ENCODE measurements at regions not wholly inside any gene's neighbourhood (a gene's known extent, or its start where the extent isn't known, plus 50 kb on each side); places are given as distances from the start of the nearest gene placed in this dataset.

- no peaks in the 10 kb centered on the region for H3K4me1 ChIP-seq
- H3K4me3 ChIP-seq, result no peak overlapping the region
- DNase-seq, result no peak
- H3K9me3 ChIP-seq, result no peaks in the 10 kb centered on the region
- TF ChIP-seq POLR2AphosphoS5 (IDR thresholded peaks at IDR 0.05), result no peak
- no peak for TF ChIP-seq CTCF (IDR thresholded peaks at IDR 0.05 in 8 of 11, conservative IDR thresholded peaks at IDR 0.05 in 3 of 11)
- TF ChIP-seq POLR2A (IDR thresholded peaks at IDR 0.05), result no peak
- no peak overlapping the region for H3K27ac ChIP-seq
- no peaks in the 10 kb centered on the region for H3K36me3 ChIP-seq
- 82 to 87% (median 85%) methylated on average over 10 of the region's 10 CpGs for WGBS, 5 donors
- peaks cover 0 to 33% (median 0%) of the 10 kb centered on the region in 7 donors for H3K27me3 ChIP-seq (replicated peaks in 1 of 7)
- intact Hi-C loops (cut with DNase I; ENCODE audit: low total_unique reads), result no loop called here
These were observed 92.1 kb upstream of the FGFR2 start for GRCh38 chr10:121690152-121690848.

- no peak overlapping the region for H3K4me3 ChIP-seq
- intact Hi-C loops (cut with DNase I; ENCODE audit: low total_unique reads), result no loop called here
- no peak for TF ChIP-seq POLR2A (IDR thresholded peaks at IDR 0.05)
- no peak for TF ChIP-seq POLR2AphosphoS5 (IDR thresholded peaks at IDR 0.05)
- no peak for TF ChIP-seq CTCF (IDR thresholded peaks at IDR 0.05 in 8 of 11, conservative IDR thresholded peaks at IDR 0.05 in 3 of 11)
- no peaks in the 10 kb centered on the region for H3K9me3 ChIP-seq
- no peak for DNase-seq
- H3K27me3 ChIP-seq (replicated peaks in 1 of 7), result peaks cover 0 to 41% (median 0%) of the 10 kb centered on the region in 7 donors
- WGBS, 5 donors, result 77 to 93% (median 85%) methylated on average over 11 of the region's 11 CpGs
- H3K4me1 ChIP-seq, result no peaks in the 10 kb centered on the region
- H3K36me3 ChIP-seq, result no peaks in the 10 kb centered on the region
- H3K27ac ChIP-seq, result no peak overlapping the region
These were observed 89.0 kb upstream of the FGFR2 start for GRCh38 chr10:121687095-121687813.

- H3K36me3 ChIP-seq, result no peaks in the 10 kb centered on the region
- peaks cover 0 to under 1% (median 0%) of the 10 kb centered on the region in 8 donors for H3K9me3 ChIP-seq
- H3K27me3 ChIP-seq (replicated peaks in 1 of 7), result peaks cover 0 to 39% (median 0%) of the 10 kb centered on the region in 7 donors
- H3K4me3 ChIP-seq, result no peak overlapping the region
- TF ChIP-seq CTCF (IDR thresholded peaks at IDR 0.05 in 8 of 11, conservative IDR thresholded peaks at IDR 0.05 in 3 of 11) (no peak), POLR2A (IDR thresholded peaks at IDR 0.05) (no peak), POLR2AphosphoS5 (IDR thresholded peaks at IDR 0.05) (no peak)
- H3K27ac ChIP-seq, result no peak overlapping the region
- no peaks in the 10 kb centered on the region for H3K4me1 ChIP-seq
- intact Hi-C loops (cut with DNase I; ENCODE audit: low total_unique reads), result no loop called here
- WGBS, 5 donors, result 74 to 91% (median 83%) methylated on average over 8 of the region's 8 CpGs
- DNase-seq, result no peak
These were observed 86.0 kb upstream of the FGFR2 start for GRCh38 chr10:121684276-121684675.

GRCh38 chr10:121683816-121684215 is 85.6 kb upstream of the FGFR2 start:
- TF ChIP-seq POLR2A (IDR thresholded peaks at IDR 0.05), result no peak
- no peak for TF ChIP-seq CTCF (IDR thresholded peaks at IDR 0.05 in 8 of 11, conservative IDR thresholded peaks at IDR 0.05 in 3 of 11)
- TF ChIP-seq POLR2AphosphoS5 (IDR thresholded peaks at IDR 0.05), result no peak
- peaks cover 0 to 36% (median 0%) of the 10 kb centered on the region in 7 donors for H3K27me3 ChIP-seq (replicated peaks in 1 of 7)
- WGBS, 5 donors, result 74 to 84% (median 81%) methylated on average over 7 of the region's 7 CpGs
- intact Hi-C loops (cut with DNase I; ENCODE audit: low total_unique reads), result no loop called here
- H3K27ac ChIP-seq, result no peak overlapping the region
- no peak for DNase-seq
- no peak overlapping the region for H3K4me3 ChIP-seq
- no peaks in the 10 kb centered on the region for H3K4me1 ChIP-seq
- no peaks in the 10 kb centered on the region for H3K36me3 ChIP-seq
- H3K9me3 ChIP-seq, result peaks cover 0 to 5% (median 2%) of the 10 kb centered on the region in 8 donors

Measured in spleen (tissue), 11 donors.